GM23248 (cell line): ENCODE measurements at regions not wholly inside any gene's neighbourhood (a gene's known extent, or its start where the extent isn't known, plus 50 kb on each side); places are given as distances from the start of the nearest gene placed in this dataset.

Experiments
- EZH2 ChIP-seq: fragments of 200-600 bp; sonication (generic); IDR thresholded peaks from 2 replicates; pipeline ENCODE4 v1.6.1; 2018; ENCODE audit warnings: antibody characterized with exemption, mild to moderate bottlenecking; ENCODE audit not compliant: insufficient read depth, poor library complexity, severe bottlenecking
- EZH2phosphoT487 ChIP-seq: fragments of 200-600 bp; sonication (generic); IDR thresholded peaks from 2 replicates; pipeline ENCODE4 v1.6.1; 2018; ENCODE audit warnings: antibody characterized with exemption, moderate library complexity, mild to moderate bottlenecking, low read depth; ENCODE audit not compliant: insufficient read depth

- TF ChIP-seq EZH2 (no peak), EZH2phosphoT487 (no peak)
These were observed 251.4 kb downstream of the GLI2 start for GRCh38 chr2:120986898-120987650.
